ENCODE measurements at regions not wholly inside any gene's neighbourhood (a gene's known extent, or its start where the extent isn't known, plus 50 kb on each side); places are given as distances from the start of the nearest gene placed in this dataset.

DNA sequence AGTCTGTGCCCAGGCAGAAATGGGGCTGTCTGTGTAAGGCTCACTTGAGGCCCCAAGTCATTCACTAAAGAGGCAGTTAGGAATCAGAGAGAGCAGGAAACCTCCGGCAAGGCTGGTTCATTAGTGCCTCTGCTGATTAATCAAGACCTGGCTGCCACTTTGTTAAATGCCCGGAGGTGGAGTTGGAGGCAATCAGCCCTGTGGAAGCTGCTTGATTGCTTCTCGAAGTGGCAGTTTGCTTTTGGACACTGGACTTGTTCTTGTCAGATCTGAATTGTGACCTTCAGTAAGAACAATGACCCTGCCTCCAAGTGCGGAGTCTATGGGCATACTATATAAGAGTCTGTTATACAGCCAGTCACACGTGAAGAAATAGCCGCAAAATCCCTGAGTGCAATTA, 183.9 kb upstream of the LINC00305 start:
- Mint-ChIP-seq H3K27ac (no peak overlapping the region), H3K36me3 (ENCODE audit: low read depth) (no peaks in the 10 kb centered on the region), H3K4me3 (no peak overlapping the region), H3K27me3 (no peaks in the 10 kb centered on the region), H3K9me3 (peaks cover 3% of the 10 kb centered on the region), H3K4me1 (ENCODE audit: low read depth) (no peaks in the 10 kb centered on the region)
- TF ChIP-seq, protein P1, sequence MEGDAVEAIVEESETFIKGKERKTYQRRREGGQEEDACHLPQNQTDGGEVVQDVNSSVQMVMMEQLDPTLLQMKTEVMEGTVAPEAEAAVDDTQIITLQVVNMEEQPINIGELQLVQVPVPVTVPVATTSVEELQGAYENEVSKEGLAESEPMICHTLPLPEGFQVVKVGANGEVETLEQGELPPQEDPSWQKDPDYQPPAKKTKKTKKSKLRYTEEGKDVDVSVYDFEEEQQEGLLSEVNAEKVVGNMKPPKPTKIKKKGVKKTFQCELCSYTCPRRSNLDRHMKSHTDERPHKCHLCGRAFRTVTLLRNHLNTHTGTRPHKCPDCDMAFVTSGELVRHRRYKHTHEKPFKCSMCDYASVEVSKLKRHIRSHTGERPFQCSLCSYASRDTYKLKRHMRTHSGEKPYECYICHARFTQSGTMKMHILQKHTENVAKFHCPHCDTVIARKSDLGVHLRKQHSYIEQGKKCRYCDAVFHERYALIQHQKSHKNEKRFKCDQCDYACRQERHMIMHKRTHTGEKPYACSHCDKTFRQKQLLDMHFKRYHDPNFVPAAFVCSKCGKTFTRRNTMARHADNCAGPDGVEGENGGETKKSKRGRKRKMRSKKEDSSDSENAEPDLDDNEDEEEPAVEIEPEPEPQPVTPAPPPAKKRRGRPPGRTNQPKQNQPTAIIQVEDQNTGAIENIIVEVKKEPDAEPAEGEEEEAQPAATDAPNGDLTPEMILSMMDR (IDR thresholded peaks at IDR 0.05) = no peak
- ATAC-seq (no peak), DNase-seq (no peak)
- ChIA-PET POLR2A (no interaction called here), CTCF (no interaction called here)
- intact Hi-C loops (cut with micrococcal nuclease) = no loop called here

DNA sequence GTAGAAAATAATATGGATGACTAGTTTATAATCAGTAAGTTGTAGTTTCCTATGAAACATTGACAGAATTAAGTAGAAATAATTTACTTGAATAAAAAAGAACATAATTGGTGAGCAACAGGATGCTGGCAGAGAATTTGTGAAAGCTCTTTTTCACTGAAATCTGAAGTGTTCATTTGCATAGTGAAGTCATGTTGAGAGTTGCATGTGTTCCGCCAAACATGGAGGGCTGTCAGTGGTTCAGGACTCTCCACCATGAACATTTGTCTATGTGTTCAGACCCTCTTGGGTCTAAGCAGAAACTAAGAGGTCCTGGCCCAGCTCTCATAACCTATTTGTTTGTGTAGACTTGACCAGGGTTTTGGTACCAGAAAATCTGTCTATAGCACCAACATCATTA, 182.5 kb upstream of the LINC00305 start:
- ChIA-PET CTCF (no interaction called here), POLR2A (no interaction called here)
- TF ChIP-seq, protein P1 (IDR thresholded peaks at IDR 0.05) = no peak
- no peaks in the 10 kb centered on the region for H3K27me3 Mint-ChIP-seq
- DNase-seq (no peak), ATAC-seq (no peak)
- H3K9me3 Mint-ChIP-seq = peaks cover 3% of the 10 kb centered on the region
- H3K4me1 Mint-ChIP-seq (ENCODE audit: low read depth) = no peaks in the 10 kb centered on the region
- no peak overlapping the region for H3K27ac Mint-ChIP-seq
- no peak overlapping the region for H3K4me3 Mint-ChIP-seq
- no peaks in the 10 kb centered on the region for H3K36me3 Mint-ChIP-seq (ENCODE audit: low read depth)
- intact Hi-C loops (cut with micrococcal nuclease) = no loop called here

DNA sequence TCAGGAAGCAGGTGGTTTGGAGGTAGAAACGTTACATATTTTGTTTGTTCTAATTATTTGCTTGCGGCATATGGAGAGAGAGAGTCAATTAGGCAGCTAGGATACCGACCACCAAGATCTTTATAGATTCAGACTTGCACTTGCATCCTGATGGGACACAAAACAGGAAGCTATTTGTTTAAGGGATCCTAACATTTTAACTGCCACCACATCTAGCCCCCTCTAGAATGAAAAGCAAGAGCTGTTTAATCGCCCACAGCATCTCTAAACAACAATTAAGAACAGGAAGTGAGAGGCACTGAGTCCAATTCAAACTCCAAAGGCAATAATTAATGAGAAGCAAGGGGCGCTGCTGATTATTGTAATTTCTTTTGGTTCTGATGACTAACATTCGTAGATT, 182.0 kb upstream of the LINC00305 start:
- Mint-ChIP-seq H3K36me3 (ENCODE audit: low read depth) (no peaks in the 10 kb centered on the region), H3K9me3 (peaks cover 3% of the 10 kb centered on the region), H3K4me3 (no peak overlapping the region), H3K27ac (no peak overlapping the region), H3K27me3 (no peaks in the 10 kb centered on the region), H3K4me1 (ENCODE audit: low read depth) (no peaks in the 10 kb centered on the region)
- ChIA-PET CTCF (no interaction called here), POLR2A (no interaction called here)
- intact Hi-C loops (cut with micrococcal nuclease) = no loop called here
- TF ChIP-seq, protein P1 (IDR thresholded peaks at IDR 0.05) = no peak
- DNase-seq (no peak), ATAC-seq (no peak)

DNA sequence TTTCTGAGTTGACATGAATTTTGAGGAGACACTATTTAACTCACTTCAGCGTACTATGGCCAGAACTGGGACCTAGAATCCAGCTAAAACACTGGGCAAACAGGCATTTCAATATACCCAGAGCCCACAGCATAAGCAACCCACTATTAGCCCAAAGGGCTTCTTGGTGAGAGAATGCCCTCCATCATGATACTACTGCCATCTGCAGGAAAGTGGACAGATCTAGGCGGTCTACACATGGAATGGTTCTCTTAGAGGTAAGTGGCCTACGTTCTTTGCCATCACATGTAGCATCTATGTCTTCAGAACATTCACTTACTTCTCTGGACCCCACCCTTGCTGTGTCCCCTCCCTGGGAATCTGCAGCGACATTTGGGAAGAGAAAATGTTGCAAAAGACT, 181.3 kb upstream of the LINC00305 start:
- TF ChIP-seq, protein P1 (IDR thresholded peaks at IDR 0.05) = no peak
- ChIA-PET POLR2A (no interaction called here), CTCF (no interaction called here)
- DNase-seq (no peak), ATAC-seq (no peak)
- intact Hi-C loops (cut with micrococcal nuclease) = no loop called here
- Mint-ChIP-seq H3K4me3 (no peak overlapping the region), H3K4me1 (ENCODE audit: low read depth) (no peaks in the 10 kb centered on the region), H3K36me3 (ENCODE audit: low read depth) (no peaks in the 10 kb centered on the region), H3K27ac (no peak overlapping the region), H3K9me3 (peaks cover 3% of the 10 kb centered on the region), H3K27me3 (no peaks in the 10 kb centered on the region)

DNA sequence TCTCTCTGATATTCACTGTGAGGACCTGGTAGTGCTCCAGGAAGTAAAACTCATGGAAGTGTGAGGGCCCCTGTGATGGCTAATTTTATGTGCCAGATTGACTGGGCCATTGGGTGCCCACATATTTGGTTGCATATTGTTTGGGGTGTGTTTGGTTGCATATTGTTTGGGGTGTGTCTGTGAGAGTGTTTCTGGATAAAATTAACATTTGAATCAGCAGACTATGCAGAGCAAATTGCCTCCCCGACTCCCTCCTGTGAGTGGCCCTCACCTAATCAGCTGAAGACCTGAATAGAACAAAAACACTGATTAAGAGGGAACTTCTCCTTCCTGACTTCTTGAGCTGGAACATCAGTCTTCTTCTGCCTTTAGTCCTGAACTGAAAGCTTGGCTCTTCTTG, 173.3 kb upstream of the LINC00305 start:
- intact Hi-C loops (cut with micrococcal nuclease) = no loop called here
- Mint-ChIP-seq H3K27me3 (no peaks in the 10 kb centered on the region), H3K4me3 (no peak overlapping the region), H3K9me3 (peaks cover 2% of the 10 kb centered on the region), H3K4me1 (ENCODE audit: low read depth) (no peaks in the 10 kb centered on the region), H3K36me3 (ENCODE audit: low read depth) (no peaks in the 10 kb centered on the region), H3K27ac (no peak overlapping the region)
- POLR2A ChIA-PET = no interaction called here
- DNase-seq (no peak), ATAC-seq (no peak)
- TF ChIP-seq, protein P1 (IDR thresholded peaks at IDR 0.05) = no peak
- CTCF ChIA-PET = no interaction called here
